22Rv1 (cell line): ENCODE measurements at regions not wholly inside any gene's neighbourhood (a gene's known extent, or its start where the extent isn't known, plus 50 kb on each side); places are given as distances from the start of the nearest gene placed in this dataset.

Experiments used
- ZFX ChIP-seq: fragments of 450-650 bp; IDR thresholded peaks from 2 replicates; pipeline ENCODE4 v1.6.1; 2017; ENCODE audit warnings: antibody characterized with exemption, borderline replicate concordance
- TF ChIP-seq, protein P1 (sequence below): fragments of 450-650 bp; IDR thresholded peaks from 2 replicates; pipeline ENCODE4 v1.5.1; 2017; ENCODE audit warnings: mild to moderate bottlenecking

- TF ChIP-seq, protein P1, sequence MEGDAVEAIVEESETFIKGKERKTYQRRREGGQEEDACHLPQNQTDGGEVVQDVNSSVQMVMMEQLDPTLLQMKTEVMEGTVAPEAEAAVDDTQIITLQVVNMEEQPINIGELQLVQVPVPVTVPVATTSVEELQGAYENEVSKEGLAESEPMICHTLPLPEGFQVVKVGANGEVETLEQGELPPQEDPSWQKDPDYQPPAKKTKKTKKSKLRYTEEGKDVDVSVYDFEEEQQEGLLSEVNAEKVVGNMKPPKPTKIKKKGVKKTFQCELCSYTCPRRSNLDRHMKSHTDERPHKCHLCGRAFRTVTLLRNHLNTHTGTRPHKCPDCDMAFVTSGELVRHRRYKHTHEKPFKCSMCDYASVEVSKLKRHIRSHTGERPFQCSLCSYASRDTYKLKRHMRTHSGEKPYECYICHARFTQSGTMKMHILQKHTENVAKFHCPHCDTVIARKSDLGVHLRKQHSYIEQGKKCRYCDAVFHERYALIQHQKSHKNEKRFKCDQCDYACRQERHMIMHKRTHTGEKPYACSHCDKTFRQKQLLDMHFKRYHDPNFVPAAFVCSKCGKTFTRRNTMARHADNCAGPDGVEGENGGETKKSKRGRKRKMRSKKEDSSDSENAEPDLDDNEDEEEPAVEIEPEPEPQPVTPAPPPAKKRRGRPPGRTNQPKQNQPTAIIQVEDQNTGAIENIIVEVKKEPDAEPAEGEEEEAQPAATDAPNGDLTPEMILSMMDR, result no peak
- TF ChIP-seq ZFX, result no peak
Measured at GRCh38 chr16:9345880-9346279, 254.4 kb downstream of the HAPSTR1 start.
